ENCODE measurements at regions not wholly inside any gene's neighbourhood (a gene's known extent, or its start where the extent isn't known, plus 50 kb on each side); places are given as distances from the start of the nearest gene placed in this dataset.

DNA sequence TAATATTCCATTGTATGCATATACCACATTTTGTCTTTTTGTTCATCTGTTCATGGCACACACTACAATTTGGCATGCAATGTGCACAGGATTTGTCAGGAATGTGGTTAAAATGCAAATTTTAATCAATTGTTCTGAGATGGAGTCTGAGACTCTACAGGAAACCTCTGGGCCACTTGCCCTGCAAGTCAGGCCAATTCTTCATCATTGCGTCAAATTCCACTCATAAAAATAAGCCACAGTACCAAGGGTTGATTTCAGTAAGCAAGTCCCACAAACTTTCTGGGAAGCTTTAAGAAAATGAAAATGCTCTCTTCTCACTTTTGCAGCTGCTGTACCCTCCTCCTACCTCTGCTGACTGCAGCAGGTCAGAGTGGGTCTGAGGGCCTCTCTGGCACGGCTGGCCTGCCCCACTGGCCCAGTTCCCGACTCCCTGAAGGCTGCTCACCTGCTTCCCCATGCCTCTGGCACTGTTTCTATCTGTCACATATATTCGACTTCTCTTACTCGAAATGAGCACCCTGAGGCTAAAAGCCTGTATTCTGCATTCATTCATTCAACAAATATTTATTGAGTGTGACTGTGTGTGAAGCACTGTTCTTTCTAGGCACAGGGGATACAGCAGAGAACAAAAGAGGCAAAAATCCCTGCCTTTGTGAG is 83.8 kb upstream of the WASF3 start:
- Histone ChIP-seq H3K9ac (ENCODE audit: low read length) (no peak overlapping the region), H3K27me3 (ENCODE audit: insufficient read depth, low read length) (no peaks in the 10 kb centered on the region), H3K79me2 (ENCODE audit: insufficient read depth, low read length) (no peaks in the 10 kb centered on the region), H4K20me1 (ENCODE audit: insufficient read depth) (no peaks in the 10 kb centered on the region), H2AFZ (ENCODE audit: low read depth, low read length, poor library complexity, severe bottlenecking) (no peak overlapping the region), H3K27ac (ENCODE audit: low read depth, low read length) (no peak overlapping the region), H3K4me1 (ENCODE audit: control insufficient read depth in 1 of 2, insufficient read depth in 2 of 2, low read length in 2 of 2) (no peaks in the 10 kb centered on the region), H3K4me2 (ENCODE audit: low read length) (no peak overlapping the region), H3K36me3 (ENCODE audit: control insufficient read depth in 1 of 2, insufficient read depth in 2 of 2, low read length in 2 of 2) (no peaks in the 10 kb centered on the region), H3K9me2 (ENCODE audit: insufficient read depth) (no peaks in the 10 kb centered on the region), H3K4me3 (replicated peaks in 1 of 2; ENCODE audit: low read depth in 1 of 2, low read length in 2 of 2) (no peak overlapping the region), H3K9me3 (ENCODE audit: control insufficient read depth in 1 of 2, insufficient read depth in 1 of 2, low read depth in 1 of 2, low read length in 2 of 2) (no peaks in the 10 kb centered on the region)
- intact Hi-C loops (cut with micrococcal nuclease) = no loop called here
- RAD21 ChIA-PET (ENCODE audit: low non-redundant PET in 1 of 2, low total read pairs in 2 of 2, uncharacterized antibody in 2 of 2, unreplicated experiment in 2 of 2) = no interaction called here
- POLR2A ChIA-PET = no interaction called here
- ATAC-seq = no peak
- TF ChIP-seq POLR2A (IDR thresholded peaks at IDR 0.05; ENCODE audit: borderline replicate concordance, extremely low read depth, insufficient read depth, insufficient read length) = no peak
- no peak for TF ChIP-seq SRF (IDR thresholded peaks at IDR 0.05; ENCODE audit: low read depth)
- TF ChIP-seq FOSL1 (IDR thresholded peaks at IDR 0.05; ENCODE audit: low read depth) = no peak
- TF ChIP-seq RAD21 (IDR thresholded peaks at IDR 0.05; ENCODE audit: low read depth) = no peak
- no peak for TF ChIP-seq EGR1 (IDR thresholded peaks at IDR 0.05; ENCODE audit: low read depth)
- no peak for TF ChIP-seq CBX3 (IDR thresholded peaks at IDR 0.05; ENCODE audit: low read depth)
- TF ChIP-seq ELF1 (IDR thresholded peaks at IDR 0.05; ENCODE audit: borderline replicate concordance, low read depth) = no peak
- TF ChIP-seq YY1 (IDR thresholded peaks at IDR 0.05; ENCODE audit: extremely low read depth, insufficient replicate concordance, low read depth, low read length) = no peak
- no peak for TF ChIP-seq JUND (IDR thresholded peaks at IDR 0.05)
- TF ChIP-seq SIN3A (IDR thresholded peaks at IDR 0.05; ENCODE audit: low read depth) = no peak
- no peak for TF ChIP-seq ZNF274 (IDR thresholded peaks at IDR 0.05; ENCODE audit: low read depth, low read length)
- TF ChIP-seq SP1 (IDR thresholded peaks at IDR 0.05; ENCODE audit: low read depth) = no peak
- TF ChIP-seq, protein P1, sequence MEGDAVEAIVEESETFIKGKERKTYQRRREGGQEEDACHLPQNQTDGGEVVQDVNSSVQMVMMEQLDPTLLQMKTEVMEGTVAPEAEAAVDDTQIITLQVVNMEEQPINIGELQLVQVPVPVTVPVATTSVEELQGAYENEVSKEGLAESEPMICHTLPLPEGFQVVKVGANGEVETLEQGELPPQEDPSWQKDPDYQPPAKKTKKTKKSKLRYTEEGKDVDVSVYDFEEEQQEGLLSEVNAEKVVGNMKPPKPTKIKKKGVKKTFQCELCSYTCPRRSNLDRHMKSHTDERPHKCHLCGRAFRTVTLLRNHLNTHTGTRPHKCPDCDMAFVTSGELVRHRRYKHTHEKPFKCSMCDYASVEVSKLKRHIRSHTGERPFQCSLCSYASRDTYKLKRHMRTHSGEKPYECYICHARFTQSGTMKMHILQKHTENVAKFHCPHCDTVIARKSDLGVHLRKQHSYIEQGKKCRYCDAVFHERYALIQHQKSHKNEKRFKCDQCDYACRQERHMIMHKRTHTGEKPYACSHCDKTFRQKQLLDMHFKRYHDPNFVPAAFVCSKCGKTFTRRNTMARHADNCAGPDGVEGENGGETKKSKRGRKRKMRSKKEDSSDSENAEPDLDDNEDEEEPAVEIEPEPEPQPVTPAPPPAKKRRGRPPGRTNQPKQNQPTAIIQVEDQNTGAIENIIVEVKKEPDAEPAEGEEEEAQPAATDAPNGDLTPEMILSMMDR (IDR thresholded peaks at IDR 0.05 in 2 of 3, conservative IDR thresholded peaks at IDR 0.05 in 1 of 3; ENCODE audit: borderline replicate concordance in 1 of 3, insufficient read depth in 1 of 3, low read depth in 2 of 3, low read length in 2 of 3) = no peak
- TF ChIP-seq, protein P2, sequence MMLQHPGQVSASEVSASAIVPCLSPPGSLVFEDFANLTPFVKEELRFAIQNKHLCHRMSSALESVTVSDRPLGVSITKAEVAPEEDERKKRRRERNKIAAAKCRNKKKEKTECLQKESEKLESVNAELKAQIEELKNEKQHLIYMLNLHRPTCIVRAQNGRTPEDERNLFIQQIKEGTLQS (IDR thresholded peaks at IDR 0.05) = no peak
- no peak for TF ChIP-seq CEBPB (IDR thresholded peaks at IDR 0.05; ENCODE audit: low read depth)
- TF ChIP-seq, protein P3, sequence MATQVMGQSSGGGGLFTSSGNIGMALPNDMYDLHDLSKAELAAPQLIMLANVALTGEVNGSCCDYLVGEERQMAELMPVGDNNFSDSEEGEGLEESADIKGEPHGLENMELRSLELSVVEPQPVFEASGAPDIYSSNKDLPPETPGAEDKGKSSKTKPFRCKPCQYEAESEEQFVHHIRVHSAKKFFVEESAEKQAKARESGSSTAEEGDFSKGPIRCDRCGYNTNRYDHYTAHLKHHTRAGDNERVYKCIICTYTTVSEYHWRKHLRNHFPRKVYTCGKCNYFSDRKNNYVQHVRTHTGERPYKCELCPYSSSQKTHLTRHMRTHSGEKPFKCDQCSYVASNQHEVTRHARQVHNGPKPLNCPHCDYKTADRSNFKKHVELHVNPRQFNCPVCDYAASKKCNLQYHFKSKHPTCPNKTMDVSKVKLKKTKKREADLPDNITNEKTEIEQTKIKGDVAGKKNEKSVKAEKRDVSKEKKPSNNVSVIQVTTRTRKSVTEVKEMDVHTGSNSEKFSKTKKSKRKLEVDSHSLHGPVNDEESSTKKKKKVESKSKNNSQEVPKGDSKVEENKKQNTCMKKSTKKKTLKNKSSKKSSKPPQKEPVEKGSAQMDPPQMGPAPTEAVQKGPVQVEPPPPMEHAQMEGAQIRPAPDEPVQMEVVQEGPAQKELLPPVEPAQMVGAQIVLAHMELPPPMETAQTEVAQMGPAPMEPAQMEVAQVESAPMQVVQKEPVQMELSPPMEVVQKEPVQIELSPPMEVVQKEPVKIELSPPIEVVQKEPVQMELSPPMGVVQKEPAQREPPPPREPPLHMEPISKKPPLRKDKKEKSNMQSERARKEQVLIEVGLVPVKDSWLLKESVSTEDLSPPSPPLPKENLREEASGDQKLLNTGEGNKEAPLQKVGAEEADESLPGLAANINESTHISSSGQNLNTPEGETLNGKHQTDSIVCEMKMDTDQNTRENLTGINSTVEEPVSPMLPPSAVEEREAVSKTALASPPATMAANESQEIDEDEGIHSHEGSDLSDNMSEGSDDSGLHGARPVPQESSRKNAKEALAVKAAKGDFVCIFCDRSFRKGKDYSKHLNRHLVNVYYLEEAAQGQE (IDR thresholded peaks at IDR 0.05; ENCODE audit: low read depth) = no peak
- TF ChIP-seq EZH2 (IDR thresholded peaks at IDR 0.05) = no peak
- TF ChIP-seq EZH2phosphoT487 (IDR thresholded peaks at IDR 0.05; ENCODE audit: borderline replicate concordance) = no peak
- no peak for TF ChIP-seq TCF7L2 (IDR thresholded peaks at IDR 0.05; ENCODE audit: borderline replicate concordance, extremely low read depth, insufficient read depth, insufficient read length)
- TF ChIP-seq, protein P4, sequence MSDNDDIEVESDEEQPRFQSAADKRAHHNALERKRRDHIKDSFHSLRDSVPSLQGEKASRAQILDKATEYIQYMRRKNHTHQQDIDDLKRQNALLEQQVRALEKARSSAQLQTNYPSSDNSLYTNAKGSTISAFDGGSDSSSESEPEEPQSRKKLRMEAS (IDR thresholded peaks at IDR 0.05) = no peak
- CTCF ChIA-PET = no interaction called here
- BruUV-seq (replicated peaks) = no TSS peak
- no peak for DNase-seq (ENCODE audit: low read depth, low spot score)
